Epithelial cell of proximal tubule (primary cell): ENCODE measurements at regions not wholly inside any gene's neighbourhood (a gene's known extent, or its start where the extent isn't known, plus 50 kb on each side); places are given as distances from the start of the nearest gene placed in this dataset.

Experiments used
- DNase-seq: peaks from one replicate; pipeline ENCODE4 v3.0.0-alpha.2; 2011; ENCODE audit warnings: low read depth
- H3K4me3 ChIP-seq: 2 replicates; pipeline ENCODE4 v1.5.1; 2011; ENCODE audit warnings: low read depth, mild to moderate bottlenecking, low read length
- TF ChIP-seq, protein P1 (sequence below): conservative IDR thresholded peaks from 2 replicates; pipeline ENCODE4 v1.5.1; 2012; ENCODE audit warnings: low read depth, mild to moderate bottlenecking, low read length

GRCh38 chr18:75502286-75502685 lies 74.8 kb upstream of the SMIM21 start:
- no peak overlapping the region for H3K4me3 ChIP-seq
- DNase-seq, result no peak
- TF ChIP-seq, protein P1, sequence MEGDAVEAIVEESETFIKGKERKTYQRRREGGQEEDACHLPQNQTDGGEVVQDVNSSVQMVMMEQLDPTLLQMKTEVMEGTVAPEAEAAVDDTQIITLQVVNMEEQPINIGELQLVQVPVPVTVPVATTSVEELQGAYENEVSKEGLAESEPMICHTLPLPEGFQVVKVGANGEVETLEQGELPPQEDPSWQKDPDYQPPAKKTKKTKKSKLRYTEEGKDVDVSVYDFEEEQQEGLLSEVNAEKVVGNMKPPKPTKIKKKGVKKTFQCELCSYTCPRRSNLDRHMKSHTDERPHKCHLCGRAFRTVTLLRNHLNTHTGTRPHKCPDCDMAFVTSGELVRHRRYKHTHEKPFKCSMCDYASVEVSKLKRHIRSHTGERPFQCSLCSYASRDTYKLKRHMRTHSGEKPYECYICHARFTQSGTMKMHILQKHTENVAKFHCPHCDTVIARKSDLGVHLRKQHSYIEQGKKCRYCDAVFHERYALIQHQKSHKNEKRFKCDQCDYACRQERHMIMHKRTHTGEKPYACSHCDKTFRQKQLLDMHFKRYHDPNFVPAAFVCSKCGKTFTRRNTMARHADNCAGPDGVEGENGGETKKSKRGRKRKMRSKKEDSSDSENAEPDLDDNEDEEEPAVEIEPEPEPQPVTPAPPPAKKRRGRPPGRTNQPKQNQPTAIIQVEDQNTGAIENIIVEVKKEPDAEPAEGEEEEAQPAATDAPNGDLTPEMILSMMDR, result no peak

DNA sequence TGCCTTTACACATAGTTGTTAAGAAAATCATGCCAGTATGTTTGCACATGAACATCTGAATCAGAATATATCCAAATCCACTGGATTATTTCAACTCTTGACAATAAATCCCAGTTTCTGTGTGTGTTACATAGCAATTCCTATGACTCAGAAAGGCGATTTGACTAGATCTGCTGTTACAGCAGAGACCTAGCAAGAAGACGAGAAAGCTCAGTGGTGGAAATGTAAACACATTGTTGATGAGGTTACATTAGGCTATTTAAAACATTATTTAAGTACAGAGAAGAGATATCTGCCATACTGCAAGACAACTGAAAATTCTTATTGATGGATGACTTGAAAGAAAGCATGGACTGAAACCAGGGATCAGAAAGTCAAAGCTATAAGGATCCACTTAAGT lies 73.0 kb upstream of the SMIM21 start:
- no peak for DNase-seq
- TF ChIP-seq, protein P1, result no peak
- H3K4me3 ChIP-seq, result no peak overlapping the region

DNA sequence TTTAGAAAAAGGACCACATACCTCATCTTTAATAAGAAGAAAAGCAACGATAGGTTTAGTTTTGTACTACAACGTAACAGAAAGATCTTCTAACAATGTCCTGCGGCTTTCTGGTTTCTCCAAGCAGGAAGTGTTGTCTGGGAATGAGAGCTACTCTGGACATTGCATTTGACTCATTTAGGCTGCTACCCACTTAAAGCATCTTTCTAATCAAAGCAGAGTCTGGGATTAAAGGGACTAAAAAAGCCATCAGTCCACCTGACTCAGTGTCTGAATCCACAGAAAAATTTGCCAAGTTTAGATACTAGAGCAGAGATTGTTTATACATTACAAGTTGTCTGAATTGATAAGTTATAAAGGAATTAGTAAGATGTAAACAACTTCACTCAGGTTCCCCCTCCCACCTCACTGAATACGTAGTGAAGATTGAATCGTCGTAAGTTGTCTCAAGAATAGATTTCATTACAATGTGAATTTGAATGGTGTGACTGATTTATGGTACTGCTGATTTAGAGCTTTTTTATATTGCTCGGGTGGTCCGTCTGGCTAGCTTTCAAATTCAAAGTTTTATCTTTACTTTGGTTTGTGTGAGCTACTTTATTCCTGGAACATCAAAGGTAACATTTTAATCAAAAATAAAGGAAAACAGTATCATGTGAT lies 70.2 kb upstream of the SMIM21 start:
- TF ChIP-seq, protein P1, result no peak
- no peak overlapping the region for H3K4me3 ChIP-seq
- no peak for DNase-seq

GRCh38 chr18:75496151-75496550 lies 68.6 kb upstream of the SMIM21 start:
- no peak for DNase-seq
- H3K4me3 ChIP-seq, result no peak overlapping the region
- TF ChIP-seq, protein P1, result no peak

DNA sequence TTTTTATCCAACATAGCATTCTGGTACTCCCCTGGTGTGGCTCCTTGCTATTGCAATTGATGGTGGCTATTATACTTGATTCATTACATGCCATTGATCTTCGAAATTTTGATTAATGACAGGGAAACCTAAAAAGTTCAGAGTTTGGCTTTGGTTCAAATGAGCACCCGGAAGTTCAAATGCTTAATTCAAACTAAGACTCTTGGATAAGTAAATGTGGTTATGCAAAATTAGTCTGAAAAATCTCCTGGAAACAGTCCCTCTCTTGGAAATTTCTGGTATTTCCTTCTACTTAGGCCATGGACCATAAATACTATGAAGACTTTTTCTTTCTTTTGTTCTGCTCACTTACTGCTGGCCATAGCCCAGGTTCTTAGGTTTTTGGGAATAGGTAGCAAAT lies 65.3 kb upstream of the SMIM21 start:
- no peak overlapping the region for H3K4me3 ChIP-seq
- TF ChIP-seq, protein P1, result no peak
- DNase-seq, result no peak

GRCh38 chr18:75491361-75491760 lies 63.9 kb upstream of the SMIM21 start:
- no peak for DNase-seq
- no peak overlapping the region for H3K4me3 ChIP-seq
- TF ChIP-seq, protein P1, result no peak

- TF ChIP-seq, protein P1, result no peak
- H3K4me3 ChIP-seq, result no peak overlapping the region
- DNase-seq, result peak; percentile 59
Measured at GRCh38 chr18:75489493-75490190, 62.1 kb upstream of the SMIM21 start.
